ENCODE measurements at regions not wholly inside any gene's neighbourhood (a gene's known extent, or its start where the extent isn't known, plus 50 kb on each side); places are given as distances from the start of the nearest gene placed in this dataset.

GRCh38 chr6:167761794-167762258 is 64.9 kb upstream of the AFDN start:
- Mint-ChIP-seq H3K4me1 (ENCODE audit: low read depth) (no peaks in the 10 kb centered on the region), H3K9me3 (no peaks in the 10 kb centered on the region), H3K27me3 (peaks cover 5% of the 10 kb centered on the region), H3K27ac (no peak overlapping the region), H3K4me3 (no peak overlapping the region), H3K36me3 (ENCODE audit: low read depth) (no peaks in the 10 kb centered on the region)
- DNase-seq: no peak
- no peak for TF ChIP-seq CTCF (IDR thresholded peaks at IDR 0.05)
- intact Hi-C loops (cut with micrococcal nuclease): no loop called here
- POLR2A ChIA-PET: no interaction called here
- ATAC-seq: no peak
- CTCF ChIA-PET: no interaction called here

DNA sequence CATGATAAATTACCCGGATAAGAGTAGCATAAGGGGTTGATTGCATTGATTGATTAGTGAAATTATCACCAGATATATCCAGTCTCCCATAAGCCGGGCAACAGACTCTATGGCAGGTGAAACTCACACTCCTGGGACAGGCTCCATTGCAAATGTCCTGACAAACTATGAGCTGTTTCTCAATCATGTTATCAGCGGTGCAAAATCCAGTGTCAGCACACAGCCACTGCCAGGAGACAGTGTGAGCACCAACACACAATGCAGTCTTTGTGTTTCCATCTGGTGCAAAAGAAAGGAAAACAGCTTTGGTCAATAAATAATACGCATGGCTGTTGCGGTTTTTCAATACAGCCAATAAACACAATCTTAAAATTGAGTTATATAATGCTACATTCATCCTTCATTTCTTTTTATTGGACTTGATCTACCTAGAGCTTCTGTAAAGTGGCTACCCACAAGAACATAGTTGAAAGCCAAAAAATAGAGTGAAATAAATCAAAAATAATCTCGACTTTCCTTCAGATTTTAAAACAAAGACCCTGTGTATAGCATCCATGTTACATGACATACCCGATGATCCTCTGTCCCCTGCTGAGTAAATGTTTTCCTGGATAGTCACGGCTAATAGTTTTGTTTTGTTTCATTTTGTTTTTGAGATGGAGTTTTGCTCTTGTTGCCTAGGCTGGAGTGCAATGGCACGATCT is 64.3 kb upstream of the AFDN start:
- ChIA-PET POLR2A (no interaction called here), CTCF (no interaction called here)
- TF ChIP-seq CTCF (IDR thresholded peaks at IDR 0.05): no peak
- no peak overlapping the region for H3K27ac Mint-ChIP-seq
- H3K36me3 Mint-ChIP-seq (ENCODE audit: low read depth): no peaks in the 10 kb centered on the region
- peaks cover 5% of the 10 kb centered on the region for H3K27me3 Mint-ChIP-seq
- intact Hi-C loops (cut with micrococcal nuclease): no loop called here
- no peak overlapping the region for H3K4me3 Mint-ChIP-seq
- no peaks in the 10 kb centered on the region for H3K4me1 Mint-ChIP-seq (ENCODE audit: low read depth)
- H3K9me3 Mint-ChIP-seq: no peaks in the 10 kb centered on the region
- DNase-seq (no peak), ATAC-seq (no peak)

- Mint-ChIP-seq H3K4me3 (no peak overlapping the region), H3K36me3 (ENCODE audit: low read depth) (no peaks in the 10 kb centered on the region), H3K27ac (no peak overlapping the region), H3K27me3 (peaks cover 5% of the 10 kb centered on the region), H3K9me3 (no peaks in the 10 kb centered on the region), H3K4me1 (ENCODE audit: low read depth) (no peaks in the 10 kb centered on the region)
- POLR2A ChIA-PET: no interaction called here
- ATAC-seq (no peak), DNase-seq (no peak)
- intact Hi-C loops (cut with micrococcal nuclease): no loop called here
- TF ChIP-seq CTCF (IDR thresholded peaks at IDR 0.05): no peak
- CTCF ChIA-PET: no interaction called here
Measured at GRCh38 chr6:167763056-167763944, 63.4 kb upstream of the AFDN start.

GRCh38 chr6:167764215-167764614 is 62.5 kb upstream of the AFDN start:
- no peaks in the 10 kb centered on the region for H3K9me3 Mint-ChIP-seq
- POLR2A ChIA-PET: no interaction called here
- ATAC-seq: no peak
- no peak overlapping the region for H3K27ac Mint-ChIP-seq
- CTCF ChIA-PET: no interaction called here
- TF ChIP-seq CTCF (IDR thresholded peaks at IDR 0.05): no peak
- intact Hi-C loops (cut with micrococcal nuclease): no loop called here
- no peak for DNase-seq
- peaks cover 5% of the 10 kb centered on the region for H3K27me3 Mint-ChIP-seq
- no peak overlapping the region for H3K4me3 Mint-ChIP-seq
- no peaks in the 10 kb centered on the region for H3K36me3 Mint-ChIP-seq (ENCODE audit: low read depth)
- no peaks in the 10 kb centered on the region for H3K4me1 Mint-ChIP-seq (ENCODE audit: low read depth)
